ENCODE measurements at regions not wholly inside any gene's neighbourhood (a gene's known extent, or its start where the extent isn't known, plus 50 kb on each side); places are given as distances from the start of the nearest gene placed in this dataset.
A peak's percentile ranks its signal among the peaks of the same experiment; 100 is the strongest.

DNA sequence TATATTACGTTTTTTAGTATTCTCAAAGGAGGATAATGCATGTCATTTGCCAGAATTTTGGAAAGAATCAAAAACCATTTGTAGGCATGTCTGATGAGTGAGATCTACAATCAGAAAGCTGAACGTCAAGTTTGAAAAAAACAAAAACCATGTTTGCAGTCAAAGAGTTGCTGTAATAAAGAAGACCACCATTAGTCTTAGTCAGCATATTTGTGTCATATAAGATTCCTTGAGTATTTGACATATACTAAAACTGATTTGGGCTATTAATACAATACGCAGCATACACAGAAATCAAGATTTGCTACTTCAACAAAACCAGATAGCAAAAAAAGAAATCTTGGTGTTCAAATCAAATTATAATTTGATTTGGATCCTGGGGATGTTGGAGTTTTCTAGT is 247.5 kb downstream of the SAMD5 start:
- no peak for DNase-seq (ENCODE audit: low read depth)

GRCh38 chr6:147756891-147757290 is 248.4 kb downstream of the SAMD5 start:
- no peak for DNase-seq (ENCODE audit: low read depth)

DNA sequence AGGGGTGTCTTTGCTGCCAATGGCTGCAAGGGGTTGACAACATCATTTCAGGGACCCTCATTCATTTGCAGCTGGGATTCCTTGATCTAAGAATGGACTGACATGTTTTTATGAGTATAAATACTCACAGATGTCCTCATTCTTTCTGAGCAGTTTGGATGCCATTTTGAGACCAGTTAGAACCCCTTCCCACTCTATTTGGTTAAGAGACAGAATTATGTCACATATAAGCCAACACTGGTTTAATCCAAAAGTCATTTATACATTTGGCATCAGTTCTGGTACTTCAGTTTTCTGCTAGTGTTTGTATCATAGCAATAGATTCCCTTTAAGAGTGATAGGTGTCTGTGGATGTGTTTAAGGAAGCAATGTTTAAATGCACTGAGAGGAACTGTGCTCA is 248.8 kb downstream of the SAMD5 start:
- no peak for DNase-seq (ENCODE audit: low read depth)

DNA sequence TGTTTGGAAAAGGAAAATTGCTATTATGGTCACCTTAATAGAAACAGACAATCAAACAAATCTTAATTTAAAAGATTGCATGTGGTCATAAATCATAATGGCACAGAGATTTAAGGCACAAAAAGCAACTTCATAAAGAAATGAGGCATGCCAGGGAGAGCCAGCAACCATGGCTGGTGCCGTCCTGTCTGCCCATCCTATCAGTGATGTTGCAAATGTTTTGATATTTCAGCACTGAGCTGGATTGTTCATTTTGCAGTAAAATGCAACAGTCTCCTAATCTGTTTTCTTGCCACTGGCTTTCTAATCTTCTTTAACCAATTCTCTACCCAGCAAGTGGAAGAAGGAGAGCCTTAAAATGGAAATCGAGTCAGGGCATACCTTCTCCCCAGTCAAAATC is 249.8 kb downstream of the SAMD5 start:
- DNase-seq (ENCODE audit: low read depth), result no peak

GRCh38 chr6:147759093-147759492 is 250.6 kb downstream of the SAMD5 start:
- no peak for DNase-seq (ENCODE audit: low read depth)

DNA sequence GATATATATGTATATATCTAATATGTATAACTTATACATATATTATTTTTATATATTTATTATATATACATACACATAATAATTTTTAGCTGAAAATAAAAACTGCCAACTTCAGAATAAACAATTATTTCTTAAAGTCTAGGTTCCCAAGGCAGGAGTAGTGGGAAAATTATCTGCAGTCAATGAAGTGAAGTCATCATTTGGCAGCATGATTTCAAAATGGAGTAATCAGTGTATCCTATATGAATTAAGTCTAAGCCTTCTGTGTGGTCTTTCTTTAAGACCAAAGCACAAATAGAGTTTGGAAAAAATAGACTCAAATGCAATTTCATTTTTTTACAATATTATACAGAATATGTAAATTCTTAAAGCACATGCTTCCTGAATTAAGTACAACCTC is 251.0 kb downstream of the SAMD5 start:
- DNase-seq (ENCODE audit: low read depth), result no peak

DNA sequence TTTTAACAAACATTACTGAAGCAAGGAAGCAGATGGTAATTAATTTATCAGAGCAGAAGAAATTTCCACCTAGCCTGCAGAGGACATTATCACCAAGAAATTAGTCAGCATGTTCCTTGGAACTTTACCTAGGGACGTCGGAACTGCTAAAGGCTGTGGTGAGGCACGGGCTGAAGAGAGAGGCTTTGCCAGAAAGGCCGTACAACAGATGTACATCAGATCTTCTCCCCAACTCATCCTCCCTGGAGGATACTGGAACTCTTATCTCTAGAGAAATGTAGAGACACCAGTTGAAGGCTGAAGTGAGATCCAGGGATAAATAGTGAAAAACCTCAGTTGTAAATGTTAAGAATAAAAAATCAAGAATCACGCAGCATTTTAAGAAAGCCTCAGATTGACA is 257.1 kb downstream of the SAMD5 start:
- no peak for DNase-seq (ENCODE audit: low read depth)

DNA sequence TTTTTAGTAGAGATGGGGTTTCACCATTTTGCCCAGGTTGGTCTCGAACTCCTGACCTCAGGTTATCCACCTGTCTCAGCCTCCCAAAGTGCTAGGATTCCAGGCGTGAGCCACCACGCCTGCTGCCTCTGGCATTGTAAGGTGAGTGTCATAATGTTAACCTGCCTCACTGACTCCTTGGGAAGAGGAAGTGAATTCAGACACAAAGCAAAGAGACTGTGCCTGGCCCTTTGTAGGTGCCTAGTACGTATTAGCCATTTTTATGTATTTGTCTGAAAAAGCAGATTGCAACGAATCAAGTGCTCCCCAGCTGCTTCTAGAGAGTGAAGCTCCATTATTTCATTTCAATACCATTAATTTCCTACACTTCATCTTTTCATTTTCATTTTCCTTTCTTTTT is 260.5 kb downstream of the SAMD5 start:
- no peak for DNase-seq (ENCODE audit: low read depth)

DNA sequence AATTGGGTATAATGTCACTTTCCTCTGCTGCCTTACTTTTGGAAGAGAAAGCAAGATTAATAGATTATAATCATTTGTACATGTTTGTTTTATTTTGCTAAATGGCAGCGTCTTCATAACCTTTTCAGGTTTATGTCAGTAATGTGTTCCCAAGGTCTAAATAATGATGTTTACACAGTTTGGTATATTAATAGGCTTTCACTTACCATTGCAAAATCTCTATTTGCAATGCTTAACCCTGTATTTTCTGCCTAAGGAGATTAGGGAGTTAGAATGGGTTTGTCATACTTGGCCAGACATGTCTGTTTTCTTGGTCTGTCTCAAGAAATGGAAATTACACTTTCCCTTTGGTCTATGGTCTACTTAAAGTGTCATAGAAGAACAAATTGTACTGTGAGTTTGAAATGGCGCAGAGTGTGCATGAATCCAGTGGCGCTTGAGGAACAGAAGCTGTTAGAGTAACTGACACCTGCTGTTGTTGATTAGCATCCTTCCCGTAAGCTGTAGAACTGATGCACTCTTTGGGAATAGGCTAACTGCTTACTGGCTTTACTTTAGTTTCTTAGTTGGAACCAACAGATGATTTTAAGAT is 261.1 kb downstream of the SAMD5 start:
- DNase-seq (ENCODE audit: low read depth), result no peak

DNA sequence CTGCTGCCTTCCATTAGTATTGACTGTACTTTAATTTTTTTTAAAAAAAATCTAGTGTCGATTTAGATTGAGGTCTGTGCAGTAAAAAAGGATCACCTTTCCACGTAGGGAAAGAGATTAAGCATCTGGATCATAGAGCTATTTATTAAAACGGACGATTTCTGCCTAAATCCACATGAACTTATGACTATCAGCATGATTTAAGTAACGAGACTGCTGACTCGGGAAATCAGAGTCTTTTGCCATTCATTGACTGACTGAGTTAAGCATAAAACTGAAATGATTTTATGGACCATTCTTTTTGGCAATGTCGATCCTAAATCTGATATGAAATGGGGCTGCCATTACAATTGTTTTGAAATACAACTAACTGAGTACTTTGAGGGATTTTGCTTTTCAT is 261.7 kb downstream of the SAMD5 start:
- no peak for DNase-seq (ENCODE audit: low read depth)

DNA sequence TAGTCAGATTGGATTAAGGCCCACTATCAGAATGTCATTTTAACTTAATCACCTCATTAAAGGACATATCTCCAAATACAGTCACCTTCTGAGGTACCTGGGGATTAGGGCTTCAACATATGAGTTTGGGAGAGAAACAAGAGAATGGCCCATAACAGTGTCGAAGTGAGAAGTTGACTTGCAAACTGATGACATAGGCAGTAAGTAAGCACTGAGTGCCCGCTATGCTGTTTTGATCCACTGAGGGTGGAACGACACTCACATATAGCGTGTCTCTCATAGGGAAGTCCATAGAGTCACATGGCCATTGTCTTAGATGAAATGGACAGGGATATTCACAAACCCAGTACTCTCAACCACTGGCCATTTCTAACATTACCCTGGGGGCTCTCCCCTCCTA is 264.2 kb downstream of the SAMD5 start:
- no peak for DNase-seq (ENCODE audit: low read depth)

- no peak for DNase-seq (ENCODE audit: low read depth)
These were observed 266.4 kb downstream of the SAMD5 start for GRCh38 chr6:147774856-147775255.

- DNase-seq (ENCODE audit: low read depth), result no peak
These were observed 268.2 kb downstream of the SAMD5 start for GRCh38 chr6:147776631-147777213.

GRCh38 chr6:147779624-147780023 is 271.1 kb downstream of the SAMD5 start:
- no peak for DNase-seq (ENCODE audit: low read depth)

DNA sequence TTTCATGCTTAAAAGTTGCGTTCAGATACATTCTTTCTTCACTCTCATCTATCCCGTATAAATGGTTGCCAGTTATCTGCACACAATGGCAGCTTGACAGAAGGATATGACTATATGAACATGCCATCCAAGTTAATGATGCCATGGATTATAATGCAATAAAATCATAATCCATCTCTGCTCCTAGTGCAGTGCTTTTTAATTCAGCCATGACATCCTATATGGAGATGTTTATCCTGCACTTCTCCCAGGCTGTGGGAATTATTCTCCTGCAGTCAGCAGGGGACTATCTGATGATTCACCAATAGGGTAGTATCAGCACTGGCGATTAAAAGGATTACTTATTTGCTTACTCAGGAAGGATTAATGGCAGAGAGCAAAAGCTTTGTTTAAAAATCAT is 273.8 kb downstream of the SAMD5 start:
- DNase-seq (ENCODE audit: low read depth), result peak; percentile 69

- DNase-seq (ENCODE audit: low read depth), result no peak
These were observed 275.9 kb downstream of the SAMD5 start for GRCh38 chr6:147784371-147784770.

GRCh38 chr6:147787417-147787816 is 278.9 kb downstream of the SAMD5 start:
- DNase-seq (ENCODE audit: low read depth), result no peak

DNA sequence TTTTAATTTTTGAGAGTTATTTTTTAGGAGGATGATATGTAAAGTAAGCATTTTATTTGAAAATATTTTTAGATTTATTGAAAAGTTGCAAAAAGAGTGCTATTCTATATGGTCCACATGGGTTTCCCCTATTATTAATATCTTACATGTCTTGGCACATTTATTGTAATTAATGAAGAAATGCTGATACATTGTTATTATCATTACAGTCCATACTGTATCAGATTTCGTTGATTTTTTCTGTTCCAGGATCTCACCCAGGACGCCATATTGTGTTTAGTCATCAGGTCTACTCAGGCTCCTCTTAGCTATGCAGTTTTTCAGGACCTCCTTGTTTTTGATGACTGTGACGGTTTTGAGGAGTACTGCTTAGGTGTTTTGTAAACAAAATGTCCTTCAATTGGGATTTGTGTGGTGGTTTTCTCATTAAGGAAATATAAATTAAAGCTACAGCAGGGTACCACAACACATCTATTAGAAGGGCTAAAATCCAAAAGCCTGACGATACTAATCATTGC is 281.0 kb downstream of the SAMD5 start:
- DNase-seq (ENCODE audit: low read depth), result no peak

DNA sequence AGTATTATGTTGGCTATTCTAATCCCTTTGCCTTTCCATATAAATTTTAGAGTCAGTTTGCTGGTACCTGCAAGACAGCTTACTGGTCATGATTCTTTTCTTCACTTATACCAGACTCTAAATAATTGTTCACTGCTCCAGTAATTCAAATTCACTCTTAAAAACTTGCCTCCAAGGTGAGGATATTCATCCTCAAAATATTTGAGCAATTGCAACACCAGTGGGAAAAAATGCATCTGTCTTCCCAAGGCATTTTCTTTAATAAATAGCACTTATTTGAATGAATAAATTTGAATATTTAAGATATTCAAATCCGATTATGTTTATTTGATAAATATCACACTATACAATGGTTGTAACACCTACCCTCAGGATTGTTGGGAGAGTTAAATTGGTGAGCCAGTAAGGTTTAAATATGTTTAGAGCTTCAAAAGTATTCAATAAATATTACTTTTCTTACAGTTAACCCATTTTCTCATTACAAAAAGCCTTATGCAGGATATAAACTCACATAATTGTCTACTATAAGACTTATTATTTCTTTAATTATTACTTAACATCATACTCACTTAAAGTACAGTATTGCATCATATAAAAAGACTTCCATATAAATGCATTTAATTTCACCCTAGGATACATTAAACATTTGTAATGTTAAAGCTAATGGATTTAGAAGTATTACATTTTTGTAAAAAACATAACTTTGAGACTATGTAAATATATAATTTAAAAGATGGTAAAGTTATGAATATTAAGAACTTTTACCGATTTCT is 285.6 kb downstream of the SAMD5 start:
- DNase-seq (ENCODE audit: low read depth), result no peak

DNA sequence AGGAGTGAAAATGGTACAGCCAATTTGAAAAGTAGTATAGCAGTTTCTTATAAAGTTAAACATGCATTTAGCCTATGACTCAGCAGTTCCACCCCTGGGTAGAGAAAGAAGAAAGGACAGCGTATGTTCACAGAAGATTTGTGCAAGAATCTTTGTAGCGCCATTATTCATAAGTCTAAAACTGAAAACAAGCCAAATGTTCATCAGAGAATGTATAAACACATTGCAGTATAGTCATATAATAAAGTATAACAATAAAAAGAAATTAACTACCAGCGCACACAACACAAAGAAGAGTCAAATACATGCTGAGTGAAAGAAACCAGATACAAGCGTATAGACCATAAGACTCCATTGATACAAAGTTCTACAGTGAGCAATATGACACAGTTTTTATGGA is 294.0 kb downstream of the SAMD5 start:
- DNase-seq (ENCODE audit: low read depth), result no peak

- DNase-seq (ENCODE audit: low read depth), result no peak
These were observed 296.7 kb downstream of the SAMD5 start for GRCh38 chr6:147805155-147805554.

GRCh38 chr6:147806697-147807096 is 298.2 kb downstream of the SAMD5 start:
- no peak for DNase-seq (ENCODE audit: low read depth)

DNA sequence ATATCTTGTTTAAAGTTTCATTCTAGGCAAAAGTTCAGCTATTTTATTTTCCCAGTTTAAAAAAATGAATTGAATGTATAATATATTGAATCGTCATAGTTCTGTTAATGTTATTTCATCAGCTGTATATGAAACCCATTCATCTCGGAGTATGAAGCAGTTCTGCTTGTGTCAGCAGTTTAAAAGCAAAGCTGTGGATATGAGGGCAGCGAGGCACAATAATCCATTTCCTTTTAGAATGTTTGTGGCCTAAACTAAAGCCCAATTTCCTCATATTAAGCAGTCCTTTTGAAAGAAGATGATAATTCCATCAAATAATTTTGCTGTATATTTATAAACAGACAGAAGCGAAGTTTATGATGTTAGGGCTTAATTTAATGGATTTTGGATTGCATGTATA is 300.1 kb downstream of the SAMD5 start:
- no peak for DNase-seq (ENCODE audit: low read depth)
